Endothelial cell of umbilical vein (primary cell): ENCODE measurements at regions not wholly inside any gene's neighbourhood (a gene's known extent, or its start where the extent isn't known, plus 50 kb on each side); places are given as distances from the start of the nearest gene placed in this dataset.

Experiments used
- CTCF ChIP-seq, 2 donors: IDR thresholded peaks; 1 replicate in 1 of 2; 2 replicates in 1 of 2; pipeline ENCODE4 v1.5.1; 2011; ENCODE audit warnings: low read length in 2 of 2, mild to moderate bottlenecking in 2 of 2, moderate library complexity in 2 of 2, control low read depth in 1 of 2, inconsistent platforms in 1 of 2, low read depth in 1 of 2; ENCODE audit not compliant: insufficient read depth in 1 of 2; ENCODE audit errors: extremely low read depth in 1 of 2
- EZH2 ChIP-seq: IDR thresholded peaks from 2 replicates; pipeline ENCODE4 v1.6.1; 2012; ENCODE audit warnings: borderline replicate concordance, low read depth, mild to moderate bottlenecking, moderate library complexity, low read length, inconsistent platforms; ENCODE audit not compliant: severe bottlenecking
- FOS ChIP-seq: IDR thresholded peaks from 2 replicates; pipeline ENCODE4 v1.6.1; 2011; ENCODE audit warnings: mild to moderate bottlenecking, low read length, moderate library complexity, borderline replicate concordance; ENCODE audit not compliant: insufficient read depth
- GATA2 ChIP-seq: IDR thresholded peaks from 2 replicates; pipeline ENCODE4 v1.7.0; 2011; ENCODE audit warnings: low read depth, mild to moderate bottlenecking, moderate library complexity, mixed read lengths, low read length; ENCODE audit not compliant: insufficient read length, insufficient read depth
- JUN ChIP-seq: IDR thresholded peaks from 2 replicates; pipeline ENCODE4 v1.6.1; 2011; ENCODE audit warnings: borderline replicate concordance, low read depth; ENCODE audit not compliant: insufficient read length, insufficient read depth
- MYC ChIP-seq: IDR thresholded peaks from one replicate; pipeline ENCODE4 v1.6.1; 2011; ENCODE audit warnings: mild to moderate bottlenecking, low read depth, low read length
- POLR2A ChIP-seq: IDR thresholded peaks from 2 replicates; pipeline ENCODE4 v1.6.1; 2012; ENCODE audit warnings: low read depth, mild to moderate bottlenecking, control low read depth, low read length
- POLR2AphosphoS5 ChIP-seq: IDR thresholded peaks from 2 replicates; pipeline ENCODE4 v1.6.1; 2012; ENCODE audit warnings: low read depth, mild to moderate bottlenecking, control low read depth, low read length, moderate library complexity; ENCODE audit not compliant: insufficient read depth
- TF ChIP-seq, protein P1 (sequence below): IDR thresholded peaks from 2 replicates; pipeline ENCODE4 v1.6.1; 2011; ENCODE audit not compliant: insufficient read depth, insufficient read length

GRCh38 chr6:106820412-106820852 lies 154.1 kb downstream of the CD24 start:
- TF ChIP-seq, protein P1, sequence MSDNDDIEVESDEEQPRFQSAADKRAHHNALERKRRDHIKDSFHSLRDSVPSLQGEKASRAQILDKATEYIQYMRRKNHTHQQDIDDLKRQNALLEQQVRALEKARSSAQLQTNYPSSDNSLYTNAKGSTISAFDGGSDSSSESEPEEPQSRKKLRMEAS = no peak
- TF ChIP-seq POLR2A = no peak
- TF ChIP-seq CTCF (IDR thresholded peaks at IDR 0.05; ENCODE audit: extremely low read depth in 1 of 2, insufficient read depth in 1 of 2, low read depth in 1 of 2, low read length in 2 of 2) = no peak
- no peak for TF ChIP-seq POLR2AphosphoS5
- no peak for TF ChIP-seq EZH2
- no peak for TF ChIP-seq JUN
- TF ChIP-seq FOS = no peak
- no peak for TF ChIP-seq GATA2
- TF ChIP-seq MYC = no peak
